WTC11 (cell line): ENCODE measurements at regions not wholly inside any gene's neighbourhood (a gene's known extent, or its start where the extent isn't known, plus 50 kb on each side); places are given as distances from the start of the nearest gene placed in this dataset.

ENCODE experiments used
- FOXK1 ChIP-seq: sonication (generic); formaldehyde crosslinking; IDR thresholded peaks from 2 replicates; pipeline ENCODE4 v1.8.0; 2022; ENCODE audit warnings: mild to moderate bottlenecking, moderate library complexity, missing genetic modification reagents
- NFE2L1 ChIP-seq: sonication (generic); formaldehyde crosslinking; IDR thresholded peaks from 2 replicates; pipeline ENCODE4 v1.8.1; 2023; ENCODE audit warnings: missing genetic modification reagents
- SP1 ChIP-seq: sonication (generic); formaldehyde crosslinking; conservative IDR thresholded peaks from 2 replicates; pipeline ENCODE4 v1.8.1; 2022; ENCODE audit warnings: missing genetic modification reagents
- TEAD4 ChIP-seq: sonication (generic); formaldehyde crosslinking; IDR thresholded peaks from 2 replicates; pipeline ENCODE4 v1.8.0; 2022; ENCODE audit warnings: mild to moderate bottlenecking, missing genetic modification reagents
- ZNF232 ChIP-seq: sonication (generic); formaldehyde crosslinking; IDR thresholded peaks from 2 replicates; pipeline ENCODE4 v1.8.0; 2022; ENCODE audit warnings: mild to moderate bottlenecking, missing genetic modification reagents
- TF ChIP-seq, protein P1 (sequence below): fragments of 200-600 bp; IDR thresholded peaks from 2 replicates; pipeline ENCODE4 v1.8.0; 2022; ENCODE audit warnings: antibody characterized with exemption
- TF ChIP-seq, protein P2 (sequence below): sonication (generic); formaldehyde crosslinking; IDR thresholded peaks from 2 replicates; pipeline ENCODE4 v1.8.1; 2023; ENCODE audit warnings: mild to moderate bottlenecking, moderate library complexity, missing genetic modification reagents
- TF ChIP-seq, protein P3 (sequence below): sonication (generic); formaldehyde crosslinking; conservative IDR thresholded peaks from 2 replicates; pipeline ENCODE4 v1.8.1; 2022; ENCODE audit warnings: mild to moderate bottlenecking, missing genetic modification reagents
- TF ChIP-seq, protein P4 (sequence below): sonication (generic); formaldehyde crosslinking; IDR thresholded peaks from 2 replicates; pipeline ENCODE4 v1.8.1; 2023; ENCODE audit warnings: mild to moderate bottlenecking, missing genetic modification reagents
- TF ChIP-seq, protein P5 (sequence below): sonication (generic); formaldehyde crosslinking; IDR thresholded peaks from 2 replicates; pipeline ENCODE4 v1.8.1; 2022; ENCODE audit warnings: low read depth, mild to moderate bottlenecking, moderate library complexity, missing genetic modification reagents, borderline replicate concordance
- TF ChIP-seq, protein P6 (sequence below): sonication (generic); formaldehyde crosslinking; IDR thresholded peaks from 2 replicates; pipeline ENCODE4 v1.8.1; 2022; ENCODE audit warnings: low read depth, missing genetic modification reagents, borderline replicate concordance
- TF ChIP-seq, protein P7 (sequence below): sonication (generic); formaldehyde crosslinking; IDR thresholded peaks from 2 replicates; pipeline ENCODE4 v1.8.1; 2022; ENCODE audit warnings: mild to moderate bottlenecking, moderate library complexity, missing genetic modification reagents
- TF ChIP-seq, protein P8 (sequence below): sonication (generic); formaldehyde crosslinking; IDR thresholded peaks from 2 replicates; pipeline ENCODE4 v1.8.0; 2022; ENCODE audit warnings: mild to moderate bottlenecking, missing genetic modification reagents
- TF ChIP-seq, protein P9 (sequence below): sonication (generic); formaldehyde crosslinking; IDR thresholded peaks from 2 replicates; pipeline ENCODE4 v1.8.1; 2023; ENCODE audit warnings: mild to moderate bottlenecking, missing genetic modification reagents, moderate library complexity

DNA sequence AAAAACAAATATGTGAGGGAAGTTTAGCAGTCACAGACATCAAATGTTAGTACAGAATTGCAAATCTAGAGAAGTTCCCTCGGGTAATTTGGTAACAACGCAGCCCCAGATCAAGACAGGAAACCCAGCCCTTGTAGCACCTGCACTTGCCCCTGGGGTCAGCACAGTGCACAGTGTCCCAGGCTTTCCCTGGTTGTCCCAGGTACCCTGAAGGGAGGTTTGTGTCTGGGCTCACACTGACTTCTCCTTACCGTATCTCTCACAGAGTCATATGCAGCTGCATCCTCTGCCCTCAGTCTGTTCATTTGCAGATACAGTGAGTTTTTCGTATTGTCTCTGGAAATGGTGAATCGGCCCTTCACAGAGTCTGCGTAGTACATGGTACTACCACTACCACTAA, 528.9 kb downstream of the TMEM121 start:
- TF ChIP-seq, protein P1, sequence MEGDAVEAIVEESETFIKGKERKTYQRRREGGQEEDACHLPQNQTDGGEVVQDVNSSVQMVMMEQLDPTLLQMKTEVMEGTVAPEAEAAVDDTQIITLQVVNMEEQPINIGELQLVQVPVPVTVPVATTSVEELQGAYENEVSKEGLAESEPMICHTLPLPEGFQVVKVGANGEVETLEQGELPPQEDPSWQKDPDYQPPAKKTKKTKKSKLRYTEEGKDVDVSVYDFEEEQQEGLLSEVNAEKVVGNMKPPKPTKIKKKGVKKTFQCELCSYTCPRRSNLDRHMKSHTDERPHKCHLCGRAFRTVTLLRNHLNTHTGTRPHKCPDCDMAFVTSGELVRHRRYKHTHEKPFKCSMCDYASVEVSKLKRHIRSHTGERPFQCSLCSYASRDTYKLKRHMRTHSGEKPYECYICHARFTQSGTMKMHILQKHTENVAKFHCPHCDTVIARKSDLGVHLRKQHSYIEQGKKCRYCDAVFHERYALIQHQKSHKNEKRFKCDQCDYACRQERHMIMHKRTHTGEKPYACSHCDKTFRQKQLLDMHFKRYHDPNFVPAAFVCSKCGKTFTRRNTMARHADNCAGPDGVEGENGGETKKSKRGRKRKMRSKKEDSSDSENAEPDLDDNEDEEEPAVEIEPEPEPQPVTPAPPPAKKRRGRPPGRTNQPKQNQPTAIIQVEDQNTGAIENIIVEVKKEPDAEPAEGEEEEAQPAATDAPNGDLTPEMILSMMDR, result no peak
- TF ChIP-seq, protein P2, sequence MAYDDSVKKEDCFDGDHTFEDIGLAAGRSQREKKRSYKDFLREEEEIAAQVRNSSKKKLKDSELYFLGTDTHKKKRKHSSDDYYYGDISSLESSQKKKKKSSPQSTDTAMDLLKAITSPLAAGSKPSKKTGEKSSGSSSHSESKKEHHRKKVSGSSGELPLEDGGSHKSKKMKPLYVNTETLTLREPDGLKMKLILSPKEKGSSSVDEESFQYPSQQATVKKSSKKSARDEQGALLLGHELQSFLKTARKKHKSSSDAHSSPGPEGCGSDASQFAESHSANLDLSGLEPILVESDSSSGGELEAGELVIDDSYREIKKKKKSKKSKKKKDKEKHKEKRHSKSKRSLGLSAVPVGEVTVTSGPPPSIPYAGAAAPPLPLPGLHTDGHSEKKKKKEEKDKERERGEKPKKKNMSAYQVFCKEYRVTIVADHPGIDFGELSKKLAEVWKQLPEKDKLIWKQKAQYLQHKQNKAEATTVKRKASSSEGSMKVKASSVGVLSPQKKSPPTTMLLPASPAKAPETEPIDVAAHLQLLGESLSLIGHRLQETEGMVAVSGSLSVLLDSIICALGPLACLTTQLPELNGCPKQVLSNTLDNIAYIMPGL (CRISPR knock-in tag), result no peak
- TF ChIP-seq, protein P3, sequence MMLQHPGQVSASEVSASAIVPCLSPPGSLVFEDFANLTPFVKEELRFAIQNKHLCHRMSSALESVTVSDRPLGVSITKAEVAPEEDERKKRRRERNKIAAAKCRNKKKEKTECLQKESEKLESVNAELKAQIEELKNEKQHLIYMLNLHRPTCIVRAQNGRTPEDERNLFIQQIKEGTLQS (CRISPR knock-in tag), result no peak
- TF ChIP-seq NFE2L1 (CRISPR knock-in tag) (no peak), ZNF232 (CRISPR knock-in tag) (no peak), TEAD4 (CRISPR knock-in tag) (no peak), SP1 (CRISPR knock-in tag) (no peak), FOXK1 (CRISPR knock-in tag) (no peak)
- TF ChIP-seq, protein P4, sequence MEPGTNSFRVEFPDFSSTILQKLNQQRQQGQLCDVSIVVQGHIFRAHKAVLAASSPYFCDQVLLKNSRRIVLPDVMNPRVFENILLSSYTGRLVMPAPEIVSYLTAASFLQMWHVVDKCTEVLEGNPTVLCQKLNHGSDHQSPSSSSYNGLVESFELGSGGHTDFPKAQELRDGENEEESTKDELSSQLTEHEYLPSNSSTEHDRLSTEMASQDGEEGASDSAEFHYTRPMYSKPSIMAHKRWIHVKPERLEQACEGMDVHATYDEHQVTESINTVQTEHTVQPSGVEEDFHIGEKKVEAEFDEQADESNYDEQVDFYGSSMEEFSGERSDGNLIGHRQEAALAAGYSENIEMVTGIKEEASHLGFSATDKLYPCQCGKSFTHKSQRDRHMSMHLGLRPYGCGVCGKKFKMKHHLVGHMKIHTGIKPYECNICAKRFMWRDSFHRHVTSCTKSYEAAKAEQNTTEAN (CRISPR knock-in tag), result no peak
- TF ChIP-seq, protein P5, sequence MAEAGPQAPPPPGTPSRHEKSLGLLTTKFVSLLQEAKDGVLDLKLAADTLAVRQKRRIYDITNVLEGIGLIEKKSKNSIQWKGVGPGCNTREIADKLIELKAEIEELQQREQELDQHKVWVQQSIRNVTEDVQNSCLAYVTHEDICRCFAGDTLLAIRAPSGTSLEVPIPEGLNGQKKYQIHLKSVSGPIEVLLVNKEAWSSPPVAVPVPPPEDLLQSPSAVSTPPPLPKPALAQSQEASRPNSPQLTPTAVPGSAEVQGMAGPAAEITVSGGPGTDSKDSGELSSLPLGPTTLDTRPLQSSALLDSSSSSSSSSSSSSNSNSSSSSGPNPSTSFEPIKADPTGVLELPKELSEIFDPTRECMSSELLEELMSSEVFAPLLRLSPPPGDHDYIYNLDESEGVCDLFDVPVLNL (CRISPR knock-in tag), result no peak
- TF ChIP-seq, protein P6, sequence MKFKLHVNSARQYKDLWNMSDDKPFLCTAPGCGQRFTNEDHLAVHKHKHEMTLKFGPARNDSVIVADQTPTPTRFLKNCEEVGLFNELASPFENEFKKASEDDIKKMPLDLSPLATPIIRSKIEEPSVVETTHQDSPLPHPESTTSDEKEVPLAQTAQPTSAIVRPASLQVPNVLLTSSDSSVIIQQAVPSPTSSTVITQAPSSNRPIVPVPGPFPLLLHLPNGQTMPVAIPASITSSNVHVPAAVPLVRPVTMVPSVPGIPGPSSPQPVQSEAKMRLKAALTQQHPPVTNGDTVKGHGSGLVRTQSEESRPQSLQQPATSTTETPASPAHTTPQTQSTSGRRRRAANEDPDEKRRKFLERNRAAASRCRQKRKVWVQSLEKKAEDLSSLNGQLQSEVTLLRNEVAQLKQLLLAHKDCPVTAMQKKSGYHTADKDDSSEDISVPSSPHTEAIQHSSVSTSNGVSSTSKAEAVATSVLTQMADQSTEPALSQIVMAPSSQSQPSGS (CRISPR knock-in tag), result no peak
- TF ChIP-seq, protein P7, sequence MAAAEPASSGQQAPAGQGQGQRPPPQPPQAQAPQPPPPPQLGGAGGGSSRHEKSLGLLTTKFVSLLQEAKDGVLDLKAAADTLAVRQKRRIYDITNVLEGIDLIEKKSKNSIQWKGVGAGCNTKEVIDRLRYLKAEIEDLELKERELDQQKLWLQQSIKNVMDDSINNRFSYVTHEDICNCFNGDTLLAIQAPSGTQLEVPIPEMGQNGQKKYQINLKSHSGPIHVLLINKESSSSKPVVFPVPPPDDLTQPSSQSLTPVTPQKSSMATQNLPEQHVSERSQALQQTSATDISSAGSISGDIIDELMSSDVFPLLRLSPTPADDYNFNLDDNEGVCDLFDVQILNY (CRISPR knock-in tag), result no peak
- TF ChIP-seq, protein P8, sequence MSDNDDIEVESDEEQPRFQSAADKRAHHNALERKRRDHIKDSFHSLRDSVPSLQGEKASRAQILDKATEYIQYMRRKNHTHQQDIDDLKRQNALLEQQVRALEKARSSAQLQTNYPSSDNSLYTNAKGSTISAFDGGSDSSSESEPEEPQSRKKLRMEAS (CRISPR knock-in tag), result no peak
- TF ChIP-seq, protein P9, sequence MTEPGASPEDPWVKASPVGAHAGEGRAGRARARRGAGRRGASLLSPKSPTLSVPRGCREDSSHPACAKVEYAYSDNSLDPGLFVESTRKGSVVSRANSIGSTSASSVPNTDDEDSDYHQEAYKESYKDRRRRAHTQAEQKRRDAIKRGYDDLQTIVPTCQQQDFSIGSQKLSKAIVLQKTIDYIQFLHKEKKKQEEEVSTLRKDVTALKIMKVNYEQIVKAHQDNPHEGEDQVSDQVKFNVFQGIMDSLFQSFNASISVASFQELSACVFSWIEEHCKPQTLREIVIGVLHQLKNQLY (CRISPR knock-in tag), result no peak
